OCI-LY1 (cell line): ENCODE measurements at regions not wholly inside any gene's neighbourhood (a gene's known extent, or its start where the extent isn't known, plus 50 kb on each side); places are given as distances from the start of the nearest gene placed in this dataset.

Source experiments
- CTCF ChIP-seq: fragments of 200-600 bp; sonication (generic), shearing (Covaris generic); IDR thresholded peaks from 2 replicates; pipeline ENCODE4 v1.5.1; 2017; ENCODE audit warnings: mild to moderate bottlenecking, antibody characterized with exemption, low read length, moderate library complexity, mixed read lengths
- EZH2 ChIP-seq: fragments of 200-600 bp; sonication (generic), shearing (Covaris generic); IDR thresholded peaks from 2 replicates; pipeline ENCODE4 v1.8.0; 2017; ENCODE audit warnings: borderline replicate concordance, mixed run types, mild to moderate bottlenecking, antibody characterized with exemption, low read length, moderate library complexity, mixed read lengths

DNA sequence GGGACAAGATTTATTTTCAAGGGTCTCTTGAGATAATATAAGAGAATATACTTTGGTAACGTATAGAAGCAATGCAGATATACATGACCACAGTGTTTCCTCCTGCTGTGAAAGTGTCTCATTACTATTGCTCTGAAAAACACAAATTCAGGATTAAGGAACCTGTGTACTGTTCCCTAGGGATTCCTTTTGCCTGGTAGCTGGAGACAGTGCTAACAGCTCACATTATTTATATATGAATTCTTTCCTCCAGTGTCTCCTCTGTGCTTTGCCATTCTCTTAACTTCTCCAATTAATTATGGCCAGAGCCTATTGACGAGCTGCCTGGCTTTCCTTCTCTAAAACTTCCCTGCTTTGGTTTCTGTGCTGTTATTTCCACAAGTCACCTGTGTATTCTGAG lies 235.4 kb downstream of the OTOL1 start:
- TF ChIP-seq CTCF (no peak), EZH2 (no peak)
